CD14-positive monocyte (primary cell): ENCODE measurements at regions not wholly inside any gene's neighbourhood (a gene's known extent, or its start where the extent isn't known, plus 50 kb on each side); places are given as distances from the start of the nearest gene placed in this dataset.

Experiments
- DNase-seq, 3 donors: peaks; one replicate each; pipeline ENCODE4 v3.0.0-alpha.2; 2011 to 2022
- H2AFZ ChIP-seq: 2 replicates; pipeline ENCODE4 v1.6.0; 2012; ENCODE audit warnings: mild to moderate bottlenecking, low read depth, low read length, inconsistent platforms; ENCODE audit not compliant: insufficient read depth, poor library complexity, severe bottlenecking
- H3K27ac ChIP-seq, 2 donors: 1 replicate in 1 of 2; 2 replicates in 1 of 2; pipeline ENCODE4 v1.5.1; 2012 to 2013; ENCODE audit warnings: low read length in 2 of 2, control low read depth in 1 of 2, inconsistent platforms in 1 of 2, low read depth in 1 of 2, mild to moderate bottlenecking in 1 of 2
- H3K27me3 ChIP-seq, 2 donors: one replicate each; pipeline versions ENCODE4 v1.6.0 to v1.6.1; 2011 to 2013; ENCODE audit warnings: low read length in 2 of 2; ENCODE audit not compliant: control insufficient read depth in 2 of 2, insufficient read depth in 2 of 2
- H3K36me3 ChIP-seq, 2 donors: replicated peaks in 1 of 2; 1 replicate in 1 of 2; 2 replicates in 1 of 2; pipeline versions ENCODE4 v1.5.1 to v1.6.1; 2012 to 2013; ENCODE audit warnings: low read length in 2 of 2, control low read depth in 1 of 2, inconsistent platforms in 1 of 2, mild to moderate bottlenecking in 1 of 2; ENCODE audit not compliant: insufficient read depth in 2 of 2, control insufficient read depth in 1 of 2
- H3K4me1 ChIP-seq, 2 donors: 1 replicate in 1 of 2; 2 replicates in 1 of 2; pipeline versions ENCODE4 v1.5.1 to v1.6.1; 2012 to 2013; ENCODE audit warnings: low read length in 2 of 2, control low read depth in 1 of 2, inconsistent platforms in 1 of 2, mild to moderate bottlenecking in 1 of 2, moderate library complexity in 1 of 2; ENCODE audit not compliant: insufficient read depth in 2 of 2, control insufficient read depth in 1 of 2
- H3K4me2 ChIP-seq: replicated peaks from 2 replicates; pipeline ENCODE3; 2012; ENCODE audit warnings: low read length, moderate library complexity, mild to moderate bottlenecking; ENCODE audit not compliant: poor library complexity, severe bottlenecking; ENCODE audit errors: extremely low read depth
- H3K4me3 ChIP-seq, 3 experiments: fragments of 200-600 bp in 1 of 3; sonication (generic) in 1 of 3; replicated peaks in 1 of 3; 1 replicate in 2 of 3; 2 replicates in 1 of 3; pipeline ENCODE4 v1.5.1; 2011 to 2013; ENCODE audit warnings: low read length in 3 of 3, mild to moderate bottlenecking in 3 of 3, control low read depth in 2 of 3, low read depth in 2 of 3, inconsistent platforms in 1 of 3, moderate library complexity in 1 of 3
- H3K79me2 ChIP-seq: 2 replicates; pipeline ENCODE4 v1.6.0; 2012; ENCODE audit warnings: mild to moderate bottlenecking, control low read depth, inconsistent platforms, low read length, moderate library complexity; ENCODE audit not compliant: insufficient read depth
- H3K9ac ChIP-seq: 2 replicates; pipeline ENCODE4 v1.6.0; 2017; ENCODE audit warnings: low read length, mild to moderate bottlenecking; ENCODE audit not compliant: insufficient read depth, poor library complexity, severe bottlenecking
- H3K9me3 ChIP-seq, 2 donors: replicated peaks in 1 of 2; 1 replicate in 1 of 2; 2 replicates in 1 of 2; pipeline versions ENCODE4 v1.5.1 to v1.6.1; 2012 to 2013; ENCODE audit warnings: low read length in 2 of 2, control low read depth in 1 of 2; ENCODE audit not compliant: control insufficient read depth in 1 of 2, insufficient read depth in 1 of 2
- H4K20me1 ChIP-seq: 2 replicates; pipeline ENCODE4 v1.6.0; 2012; ENCODE audit warnings: mild to moderate bottlenecking, low read length, control low read depth, moderate library complexity; ENCODE audit not compliant: insufficient read depth
- H3K27ac Mint-ChIP-seq, 7 donors: one replicate each; pipeline ENCODE4 v1.8.0; 2020; ENCODE audit warnings: mild to moderate bottlenecking in 7 of 7, mixed read lengths in 7 of 7, moderate library complexity in 6 of 7, inconsistent platforms in 2 of 7
- H3K27me3 Mint-ChIP-seq, 3 donors: one replicate each; pipeline ENCODE4 v1.8.0; 2021 to 2022; ENCODE audit warnings: low read depth in 3 of 3, mild to moderate bottlenecking in 3 of 3, mixed read lengths in 3 of 3, moderate library complexity in 3 of 3, inconsistent platforms in 1 of 3
- H3K36me3 Mint-ChIP-seq, 2 donors: one replicate each; pipeline ENCODE4 v1.8.0; 2020; ENCODE audit warnings: mixed read lengths in 2 of 2, inconsistent platforms in 1 of 2, mild to moderate bottlenecking in 1 of 2
- H3K4me1 Mint-ChIP-seq: one replicate; pipeline ENCODE4 v1.8.0; 2020; ENCODE audit warnings: mild to moderate bottlenecking, mixed read lengths
- H3K4me3 Mint-ChIP-seq, 2 donors: one replicate each; pipeline ENCODE4 v1.8.0; 2020; ENCODE audit warnings: mild to moderate bottlenecking in 2 of 2, mixed read lengths in 2 of 2, moderate library complexity in 1 of 2
- H3K9me3 Mint-ChIP-seq, 7 donors: one replicate each; pipeline ENCODE4 v1.8.0; 2020 to 2022; ENCODE audit warnings: mixed read lengths in 7 of 7, mild to moderate bottlenecking in 6 of 7, moderate library complexity in 6 of 7, inconsistent platforms in 2 of 7
- CTCF ChIP-seq: fragments of 200-600 bp; IDR thresholded peaks from one replicate; pipeline ENCODE4 v1.8.0; 2022; ENCODE audit warnings: antibody characterized with exemption, mild to moderate bottlenecking
- WGBS: methylation state at CpG from one replicate; pipeline ENCODE4 v1.1.5; 2013; ENCODE audit warnings: missing lambda C conversion rate; ENCODE audit not compliant: insufficient coverage; 5-methylcytosine and 5-hydroxymethylcytosine counted together
- intact Hi-C, 2 donors: fragments of 100-400 bp; cut with micrococcal nuclease; formaldehyde crosslinking; loops; one replicate each; pipeline versions ENCODE4 v1.15.0 to v1.15.1; 2023

GRCh38 chr2:19753314-19753713 is 148.5 kb downstream of the TTC32 start:
- H3K4me3 Mint-ChIP-seq, result no peak overlapping the region
- peaks cover 0 to 3% (median 1%) of the 10 kb centered on the region in 7 donors for H3K9me3 Mint-ChIP-seq
- H3K27me3 ChIP-seq, result no peaks in the 10 kb centered on the region
- DNase-seq, result no peak
- no peak overlapping the region for H3K27ac Mint-ChIP-seq
- H3K4me3 ChIP-seq, result no peak overlapping the region
- H3K27ac ChIP-seq, result no peak overlapping the region
- no peaks in the 10 kb centered on the region for H3K36me3 ChIP-seq
- H3K27me3 Mint-ChIP-seq, result peaks cover 0 to 3% (median 1%) of the 10 kb centered on the region in 3 donors
- no peak overlapping the region for H3K4me2 ChIP-seq
- no peak overlapping the region for H3K9ac ChIP-seq
- H3K79me2 ChIP-seq, result no peaks in the 10 kb centered on the region
- H3K4me1 Mint-ChIP-seq, result no peaks in the 10 kb centered on the region
- intact Hi-C loops, result no loop called here
- H3K4me1 ChIP-seq, result no peaks in the 10 kb centered on the region
- no peak for TF ChIP-seq CTCF
- H4K20me1 ChIP-seq, result no peaks in the 10 kb centered on the region
- H3K9me3 ChIP-seq, result no peaks in the 10 kb centered on the region
- WGBS, result 100% methylated on average over 1 of the region's 1 CpG
- no peaks in the 10 kb centered on the region for H3K36me3 Mint-ChIP-seq
- no peak overlapping the region for H2AFZ ChIP-seq

DNA sequence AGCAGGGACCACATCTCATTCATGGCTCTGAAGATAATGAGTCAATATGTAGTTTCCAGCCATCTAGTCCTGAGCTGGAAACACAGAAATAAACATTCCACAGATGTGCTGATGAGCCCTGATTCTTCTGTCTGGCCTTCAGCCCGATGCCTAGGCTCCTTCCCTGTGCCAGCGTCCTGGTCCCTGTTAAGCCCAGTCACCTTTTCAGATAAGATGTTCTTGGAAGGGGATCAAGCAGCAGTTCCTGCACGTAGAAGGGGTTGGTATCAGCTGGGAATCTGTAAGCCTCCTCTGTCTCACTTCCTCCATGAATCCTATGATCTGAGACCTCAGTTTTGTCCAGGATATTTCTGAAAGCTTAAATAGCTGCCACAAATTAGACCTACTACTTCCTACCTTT is 149.3 kb downstream of the TTC32 start:
- no peak for TF ChIP-seq CTCF

More for the DNA sequence above, 149.3 kb downstream of the TTC32 start:
- no peaks in the 10 kb centered on the region for H3K4me1 Mint-ChIP-seq
- Histone ChIP-seq H3K4me3 (no peak overlapping the region), H3K9me3 (no peaks in the 10 kb centered on the region), H2AFZ (no peak overlapping the region), H3K4me1 (no peaks in the 10 kb centered on the region), H3K27ac (no peak overlapping the region), H3K36me3 (no peaks in the 10 kb centered on the region), H4K20me1 (no peaks in the 10 kb centered on the region), H3K4me2 (no peak overlapping the region), H3K27me3 (no peaks in the 10 kb centered on the region), H3K79me2 (no peaks in the 10 kb centered on the region), H3K9ac (no peak overlapping the region)
- peaks cover 0 to 2% (median 1%) of the 10 kb centered on the region in 7 donors for H3K9me3 Mint-ChIP-seq
- H3K27me3 Mint-ChIP-seq, result peaks cover 0 to 3% (median under 1%) of the 10 kb centered on the region in 3 donors
- DNase-seq, result no peak
- H3K36me3 Mint-ChIP-seq, result no peaks in the 10 kb centered on the region
- no peak overlapping the region for H3K27ac Mint-ChIP-seq
- intact Hi-C loops, result no loop called here
- no peak overlapping the region for H3K4me3 Mint-ChIP-seq
- 80% methylated on average over 1 of the region's 3 CpGs for WGBS
